ENCODE measurements at regions not wholly inside any gene's neighbourhood (a gene's known extent, or its start where the extent isn't known, plus 50 kb on each side); places are given as distances from the start of the nearest gene placed in this dataset.

- DNase-seq (ENCODE audit: low read depth) = no peak
Observed at GRCh38 chr2:65739927-65740326, 307.5 kb upstream of the SPRED2 start.

DNA sequence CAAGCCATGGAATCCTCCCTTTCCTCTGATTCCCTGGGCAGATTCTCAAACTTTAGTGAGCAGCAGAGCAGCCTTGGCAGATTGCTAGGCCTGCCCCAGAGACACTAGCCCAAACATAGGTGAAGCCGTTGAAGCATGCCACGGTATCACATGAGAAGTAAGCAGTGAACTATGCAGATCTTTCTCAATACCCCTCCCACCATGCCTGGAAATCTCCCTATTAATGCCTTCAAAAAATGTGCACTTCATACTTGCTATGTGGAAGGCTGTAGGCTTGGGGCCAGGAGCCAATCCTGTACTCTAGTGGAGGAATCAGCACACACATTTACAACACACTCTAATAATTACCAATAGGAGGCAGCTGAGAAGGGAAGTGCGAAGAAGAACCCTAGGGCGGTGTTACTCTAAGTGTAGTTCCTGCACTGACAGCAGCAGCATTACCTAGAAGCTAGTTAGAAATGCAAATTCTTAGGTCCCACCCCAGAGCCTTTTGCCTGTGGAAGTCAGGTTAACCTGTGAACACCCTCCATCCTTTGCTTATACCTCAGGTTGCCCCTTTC lies 305.1 kb upstream of the SPRED2 start:
- no peak for DNase-seq (ENCODE audit: low read depth)

DNA sequence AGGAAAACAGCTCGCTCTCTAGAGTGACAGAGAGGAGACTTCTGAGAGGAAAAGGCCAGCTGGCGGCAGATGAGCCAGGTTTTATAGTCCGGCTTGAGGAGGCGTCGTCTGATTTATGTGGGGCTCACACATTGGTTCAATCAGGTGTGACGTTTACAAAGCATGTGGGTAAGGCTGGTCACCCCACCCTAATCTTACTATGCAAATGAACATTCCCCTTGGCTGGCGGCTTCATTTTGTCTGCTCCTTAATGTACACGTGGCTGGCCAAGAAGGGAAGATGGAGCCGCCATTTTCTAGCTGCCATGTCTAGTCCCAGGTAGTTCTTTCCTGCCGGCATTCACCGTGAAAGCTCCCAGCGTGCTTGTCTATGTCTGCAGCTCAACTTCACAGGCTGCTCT lies 299.1 kb upstream of the SPRED2 start:
- DNase-seq (ENCODE audit: low read depth) = no peak

DNA sequence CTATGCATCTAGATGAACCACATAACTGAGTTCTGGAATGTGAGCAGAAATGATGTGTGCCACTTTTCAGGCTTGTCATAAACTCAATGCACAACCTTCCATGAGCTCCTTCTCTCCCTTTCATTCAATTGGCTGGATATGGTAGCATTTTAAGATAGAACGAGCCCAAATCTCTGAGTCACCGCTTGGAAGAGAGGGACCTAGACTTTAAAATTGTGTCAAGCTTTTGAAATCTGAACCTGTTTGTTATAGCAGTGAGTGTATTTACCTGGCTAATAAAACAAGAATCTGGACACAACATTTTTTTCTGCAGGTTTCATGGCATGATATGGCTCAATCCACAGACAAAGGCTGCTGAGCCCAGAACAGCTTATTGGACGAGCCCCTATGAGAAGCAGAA lies 297.8 kb upstream of the SPRED2 start:
- DNase-seq (ENCODE audit: low read depth) = no peak

DNA sequence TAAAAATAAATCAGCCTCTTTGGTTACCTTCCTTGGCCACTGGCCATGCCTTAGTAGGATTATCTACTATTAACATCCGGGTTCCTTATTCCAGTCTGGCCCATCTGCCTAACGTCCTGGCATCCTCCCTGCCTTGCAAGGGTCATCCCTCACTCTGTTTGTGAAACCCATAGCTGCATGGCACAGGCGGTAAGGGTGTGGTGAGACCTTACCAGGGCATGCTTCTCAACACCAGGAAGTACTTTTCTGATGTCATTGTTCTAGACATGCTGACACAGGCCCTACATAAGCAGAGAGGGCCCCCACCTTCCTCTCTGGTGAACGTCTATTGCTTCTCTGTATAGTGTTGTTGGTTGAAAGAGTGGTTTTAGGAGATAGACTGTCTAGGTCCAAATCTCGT lies 296.8 kb upstream of the SPRED2 start:
- DNase-seq (ENCODE audit: low read depth) = no peak

DNA sequence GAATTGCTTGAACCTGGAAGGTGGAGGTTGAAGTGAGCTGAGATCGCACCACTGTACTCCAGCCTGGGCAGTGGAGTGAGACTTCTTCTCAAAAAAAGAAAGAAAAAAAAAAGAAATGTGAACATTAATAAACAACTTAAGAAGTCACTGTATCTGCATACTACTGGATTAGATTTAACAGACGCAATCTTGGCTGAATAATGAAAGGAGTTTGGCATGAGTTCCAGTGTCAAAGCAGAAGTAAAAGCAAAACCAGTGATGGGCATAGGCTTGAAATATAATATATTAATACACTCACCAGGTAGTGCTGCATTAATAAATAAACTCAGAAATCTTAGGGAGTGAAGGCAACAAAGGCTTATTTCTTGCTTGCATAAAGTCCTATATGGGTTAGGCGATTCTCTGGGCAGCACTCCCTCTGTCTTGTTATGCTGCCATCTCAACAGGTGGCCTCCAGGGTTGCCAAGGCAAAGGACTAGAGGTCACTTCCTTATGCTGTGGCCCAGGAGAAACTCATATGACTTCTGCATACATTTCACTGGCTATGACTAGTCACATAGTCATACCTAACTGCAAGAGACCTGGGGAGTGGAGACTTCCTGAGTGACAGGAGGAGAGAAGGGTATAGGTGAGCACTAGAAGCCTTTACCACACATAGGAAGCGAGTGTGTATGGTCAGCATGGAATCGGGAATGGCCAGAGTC lies 296.2 kb upstream of the SPRED2 start:
- no peak for DNase-seq (ENCODE audit: low read depth)

DNA sequence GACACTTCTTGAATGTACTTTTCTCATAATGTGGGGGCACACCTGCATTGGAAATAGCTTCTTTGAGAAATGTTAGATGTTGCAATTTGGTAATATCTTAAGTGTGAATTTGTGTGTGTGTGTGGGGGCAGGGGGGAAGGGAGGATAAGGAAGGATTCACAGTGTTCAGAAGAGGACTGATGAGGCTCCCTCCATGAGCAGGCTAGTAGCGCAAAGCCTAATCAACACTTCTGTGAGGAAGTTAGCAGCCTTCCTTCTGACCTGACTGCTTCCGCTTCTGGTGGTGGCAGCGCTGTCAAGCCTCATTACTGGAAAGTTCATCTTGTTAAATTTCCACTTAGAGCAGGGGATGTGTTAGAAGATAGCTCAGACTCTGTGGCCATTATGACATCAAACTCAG lies 295.4 kb upstream of the SPRED2 start:
- no peak for DNase-seq (ENCODE audit: low read depth)

DNA sequence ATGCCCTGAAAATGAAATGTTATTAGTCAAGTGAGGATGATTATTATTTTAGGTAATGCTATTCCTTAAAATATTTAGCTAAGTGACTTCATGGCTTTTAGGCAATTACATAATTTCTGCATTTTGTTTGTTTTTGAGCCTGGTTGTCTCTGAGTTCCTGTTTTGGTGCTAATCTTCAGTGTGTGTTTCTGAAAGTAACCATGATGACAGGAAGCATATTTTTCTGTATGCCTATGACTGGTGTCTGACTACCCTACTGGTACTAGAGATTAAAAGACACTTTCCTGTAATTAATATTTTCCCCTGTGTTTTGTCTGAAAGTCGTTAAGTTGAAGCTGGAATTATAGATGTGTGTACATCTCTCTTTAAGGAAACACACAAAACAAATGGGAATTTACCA lies 295.0 kb upstream of the SPRED2 start:
- no peak for DNase-seq (ENCODE audit: low read depth)

DNA sequence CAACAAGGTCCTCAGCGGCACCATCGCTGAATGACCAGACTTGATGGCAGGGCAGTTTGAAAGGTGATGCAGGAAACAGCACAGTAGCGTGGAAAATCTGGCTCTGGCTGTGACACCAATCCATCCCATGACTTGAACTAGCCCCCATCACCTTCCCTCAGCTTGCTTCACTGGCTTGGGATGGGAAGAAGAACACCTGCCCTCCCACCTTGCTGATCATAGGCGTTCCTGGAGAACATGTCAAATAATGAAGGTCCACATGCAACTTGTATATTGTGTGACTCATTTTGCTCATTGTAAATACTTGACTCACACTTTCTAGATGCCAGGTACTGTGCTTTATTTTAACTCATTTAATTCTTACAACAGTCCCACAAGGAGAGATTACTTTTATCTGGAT lies 292.4 kb upstream of the SPRED2 start:
- no peak for DNase-seq (ENCODE audit: low read depth)

DNA sequence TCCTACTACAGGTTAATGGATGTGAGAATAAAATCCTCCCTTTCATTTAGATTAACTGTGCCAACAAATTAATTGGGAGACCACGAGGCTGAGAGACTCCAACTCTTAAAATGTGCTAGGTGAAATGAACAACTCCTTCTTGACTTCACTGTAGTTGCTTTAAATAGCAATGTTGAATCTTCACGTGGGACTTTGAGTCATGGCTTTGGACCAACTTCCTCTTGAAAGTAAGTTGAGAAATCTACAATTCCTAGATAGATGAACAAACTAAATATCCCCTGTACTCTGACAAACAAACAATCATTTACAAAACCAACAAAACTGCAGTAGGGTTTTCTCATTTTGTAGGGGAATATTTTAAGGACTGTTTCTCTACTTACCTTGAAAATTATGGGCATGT lies 291.9 kb upstream of the SPRED2 start:
- DNase-seq (ENCODE audit: low read depth) = no peak

DNA sequence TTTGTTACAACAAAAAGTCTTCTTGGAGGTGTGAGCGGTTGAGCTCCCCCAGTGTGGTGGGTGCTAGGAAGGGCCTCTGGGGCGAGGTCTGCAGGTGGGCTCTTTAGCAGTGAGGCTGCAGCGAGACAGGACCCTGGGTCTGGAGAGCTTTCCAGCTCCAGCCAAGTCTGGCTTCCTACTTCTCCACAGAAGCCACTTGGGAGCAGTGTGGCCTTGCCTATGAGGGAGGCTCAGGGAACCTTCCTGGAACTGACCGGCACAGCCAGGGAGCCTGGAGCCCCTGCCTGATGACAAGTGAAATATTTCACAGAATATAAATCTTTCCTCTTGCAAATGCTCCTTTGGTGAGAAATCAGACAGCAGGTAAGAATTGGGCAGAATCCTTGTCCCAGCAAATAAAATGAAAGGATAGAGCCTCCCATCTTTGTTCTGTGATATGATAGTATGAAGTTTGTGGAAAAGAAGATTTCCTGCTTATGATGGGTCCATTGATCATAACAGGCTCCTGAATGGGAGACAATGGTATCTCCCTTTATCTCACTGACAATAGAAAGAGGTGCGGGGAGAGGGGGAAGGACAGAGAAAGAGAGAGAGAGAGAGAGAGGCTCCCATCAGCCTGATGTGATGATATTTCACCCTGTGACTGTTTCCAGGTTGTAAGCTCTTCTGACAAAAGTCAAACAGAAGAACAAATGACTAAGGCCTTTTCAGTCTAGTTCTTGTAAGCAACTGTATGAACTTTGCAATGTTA lies 289.8 kb upstream of the SPRED2 start:
- DNase-seq (ENCODE audit: low read depth) = peak; percentile 14

DNA sequence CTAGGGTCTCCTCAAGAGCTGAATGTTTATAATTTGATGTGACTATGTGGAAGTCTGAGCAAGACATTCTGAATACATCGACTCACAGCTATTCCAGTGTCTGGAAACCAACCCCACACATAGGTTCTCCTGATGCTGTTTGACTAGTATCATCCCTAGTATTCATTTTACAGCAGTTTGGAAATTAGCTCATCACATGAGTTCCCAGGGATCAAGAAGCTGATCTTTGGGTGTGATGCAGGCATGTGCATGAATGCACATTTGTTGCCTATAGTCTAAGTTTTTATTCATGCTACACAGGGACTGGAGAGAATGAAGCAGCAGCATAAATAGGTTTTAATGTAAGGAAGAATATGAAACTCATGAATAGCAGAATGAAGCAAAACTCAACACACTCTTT lies 284.3 kb upstream of the SPRED2 start:
- DNase-seq (ENCODE audit: low read depth) = no peak

DNA sequence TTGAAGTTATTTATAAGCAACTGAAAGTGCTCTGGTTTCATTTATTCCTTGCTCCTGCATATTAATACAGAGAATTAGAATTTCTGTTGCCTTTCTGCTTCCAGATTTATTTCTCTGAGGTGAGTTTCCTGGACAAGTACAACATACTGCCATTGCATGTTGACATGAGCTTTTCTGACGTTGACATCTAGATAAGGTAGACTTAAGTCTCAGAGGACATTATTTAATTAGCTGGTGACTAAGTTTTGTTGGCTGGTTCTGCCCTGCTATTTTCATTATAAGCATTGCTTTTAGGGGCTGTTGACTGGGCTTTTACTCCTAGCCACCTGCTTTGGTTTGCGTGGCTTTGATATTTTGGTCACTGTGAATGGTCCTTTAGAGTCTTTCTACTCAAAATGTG lies 282.9 kb upstream of the SPRED2 start:
- DNase-seq (ENCODE audit: low read depth) = no peak

DNA sequence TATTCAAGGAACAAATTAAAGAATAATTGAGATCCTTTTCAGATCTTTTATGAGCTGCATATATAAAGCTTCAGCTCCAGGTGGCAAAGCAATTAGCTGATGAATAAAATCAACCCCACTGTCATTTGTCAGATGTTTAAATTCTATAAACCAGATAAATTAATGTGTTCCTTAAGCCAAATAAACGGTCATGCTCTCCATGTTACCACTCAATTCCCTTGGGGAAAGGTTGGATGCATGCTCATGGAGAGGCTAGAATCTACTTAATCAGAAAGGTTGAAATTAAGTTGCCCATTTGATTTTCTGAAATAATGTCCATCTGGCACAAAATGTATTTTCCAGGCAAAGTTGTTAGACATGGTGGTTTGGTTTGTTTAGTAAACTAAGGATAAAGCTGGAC lies 282.5 kb upstream of the SPRED2 start:
- no peak for DNase-seq (ENCODE audit: low read depth)

GRCh38 chr2:65711863-65712262 lies 279.5 kb upstream of the SPRED2 start:
- DNase-seq (ENCODE audit: low read depth) = no peak

GRCh38 chr2:65710779-65711295 lies 278.4 kb upstream of the SPRED2 start:
- DNase-seq (ENCODE audit: low read depth) = no peak

- DNase-seq (ENCODE audit: low read depth) = no peak
Observed at GRCh38 chr2:65710356-65710755, 278.0 kb upstream of the SPRED2 start.

- no peak for DNase-seq (ENCODE audit: low read depth)
Observed at GRCh38 chr2:65708086-65708485, 275.7 kb upstream of the SPRED2 start.

GRCh38 chr2:65706411-65706810 lies 274.0 kb upstream of the SPRED2 start:
- DNase-seq (ENCODE audit: low read depth) = no peak

- DNase-seq (ENCODE audit: low read depth) = no peak
Observed at GRCh38 chr2:65701191-65701590, 268.8 kb upstream of the SPRED2 start.

GRCh38 chr2:65700720-65701119 lies 268.3 kb upstream of the SPRED2 start:
- DNase-seq (ENCODE audit: low read depth) = no peak

GRCh38 chr2:65700004-65700651 lies 267.7 kb upstream of the SPRED2 start:
- no peak for DNase-seq (ENCODE audit: low read depth)

GRCh38 chr2:65691816-65692215 lies 259.4 kb upstream of the SPRED2 start:
- no peak for DNase-seq (ENCODE audit: low read depth)
